ENCODE measurements at regions not wholly inside any gene's neighbourhood (a gene's known extent, or its start where the extent isn't known, plus 50 kb on each side); places are given as distances from the start of the nearest gene placed in this dataset.

DNA sequence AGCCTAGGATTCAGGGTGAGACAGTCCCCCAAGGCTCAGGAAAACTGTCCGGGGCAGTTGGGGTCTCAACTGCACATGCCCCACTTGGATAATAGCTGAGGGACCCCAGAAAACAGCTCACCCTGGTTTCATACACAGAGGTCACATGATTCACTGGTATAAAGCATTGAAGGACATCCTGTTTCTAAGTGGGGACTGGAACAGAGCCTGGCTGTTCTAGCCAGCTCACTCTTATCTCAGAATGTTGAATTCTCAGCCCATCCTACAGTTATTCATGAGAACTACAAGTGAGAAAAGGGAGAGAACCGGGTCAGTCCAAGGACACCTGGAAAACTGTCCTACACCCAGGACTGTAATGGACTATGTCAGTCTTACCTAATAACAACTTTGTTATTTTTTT, 170.9 kb downstream of the FGF1 start:
- DNase-seq (ENCODE audit: low spot score) = no peak
- Histone ChIP-seq H3K36me3 (no peaks in the 10 kb centered on the region), H3K4me1 (ENCODE audit: control insufficient read depth in 1 of 2, low read depth in 2 of 2) (no peaks in the 10 kb centered on the region), H3K27ac (no peak overlapping the region), H3K9me3 (peaks cover 3% of the 10 kb centered on the region), H3K4me3 (no peak overlapping the region), H3K27me3 (replicated peaks; ENCODE audit: insufficient read depth) (no peaks in the 10 kb centered on the region)
- TF ChIP-seq, protein P1, sequence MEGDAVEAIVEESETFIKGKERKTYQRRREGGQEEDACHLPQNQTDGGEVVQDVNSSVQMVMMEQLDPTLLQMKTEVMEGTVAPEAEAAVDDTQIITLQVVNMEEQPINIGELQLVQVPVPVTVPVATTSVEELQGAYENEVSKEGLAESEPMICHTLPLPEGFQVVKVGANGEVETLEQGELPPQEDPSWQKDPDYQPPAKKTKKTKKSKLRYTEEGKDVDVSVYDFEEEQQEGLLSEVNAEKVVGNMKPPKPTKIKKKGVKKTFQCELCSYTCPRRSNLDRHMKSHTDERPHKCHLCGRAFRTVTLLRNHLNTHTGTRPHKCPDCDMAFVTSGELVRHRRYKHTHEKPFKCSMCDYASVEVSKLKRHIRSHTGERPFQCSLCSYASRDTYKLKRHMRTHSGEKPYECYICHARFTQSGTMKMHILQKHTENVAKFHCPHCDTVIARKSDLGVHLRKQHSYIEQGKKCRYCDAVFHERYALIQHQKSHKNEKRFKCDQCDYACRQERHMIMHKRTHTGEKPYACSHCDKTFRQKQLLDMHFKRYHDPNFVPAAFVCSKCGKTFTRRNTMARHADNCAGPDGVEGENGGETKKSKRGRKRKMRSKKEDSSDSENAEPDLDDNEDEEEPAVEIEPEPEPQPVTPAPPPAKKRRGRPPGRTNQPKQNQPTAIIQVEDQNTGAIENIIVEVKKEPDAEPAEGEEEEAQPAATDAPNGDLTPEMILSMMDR (IDR thresholded peaks at IDR 0.05) = no peak
- no peak for ATAC-seq (ENCODE audit: insufficient number of reproducible peaks, low FRiP score, low read depth)

DNA sequence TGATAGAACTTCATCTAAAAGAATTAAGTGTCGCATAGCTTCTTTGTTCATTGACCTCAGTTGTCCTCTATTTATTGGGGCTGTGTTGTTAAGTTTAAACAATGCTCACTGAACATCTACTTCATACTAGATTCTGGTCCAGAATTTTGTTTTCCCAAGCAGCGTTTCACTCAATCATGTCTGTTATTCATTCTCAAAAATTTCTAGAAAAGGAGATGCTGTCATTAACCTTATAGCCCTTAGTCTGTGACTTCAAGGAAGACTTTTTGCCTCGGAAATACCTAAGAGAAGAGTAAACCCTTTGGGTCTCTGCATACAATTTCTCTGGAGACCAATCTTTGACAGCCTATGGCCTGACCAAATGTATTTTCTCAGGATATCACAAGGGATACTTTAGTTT, 171.7 kb downstream of the FGF1 start:
- Histone ChIP-seq H3K9me3 (peaks cover 3% of the 10 kb centered on the region), H3K4me3 (no peak overlapping the region), H3K27ac (no peak overlapping the region), H3K27me3 (replicated peaks; ENCODE audit: insufficient read depth) (no peaks in the 10 kb centered on the region), H3K36me3 (no peaks in the 10 kb centered on the region), H3K4me1 (ENCODE audit: control insufficient read depth in 1 of 2, low read depth in 2 of 2) (no peaks in the 10 kb centered on the region)
- TF ChIP-seq, protein P1 (IDR thresholded peaks at IDR 0.05) = no peak
- ATAC-seq (ENCODE audit: insufficient number of reproducible peaks, low FRiP score, low read depth) (no peak), DNase-seq (ENCODE audit: low spot score) (no peak)

DNA sequence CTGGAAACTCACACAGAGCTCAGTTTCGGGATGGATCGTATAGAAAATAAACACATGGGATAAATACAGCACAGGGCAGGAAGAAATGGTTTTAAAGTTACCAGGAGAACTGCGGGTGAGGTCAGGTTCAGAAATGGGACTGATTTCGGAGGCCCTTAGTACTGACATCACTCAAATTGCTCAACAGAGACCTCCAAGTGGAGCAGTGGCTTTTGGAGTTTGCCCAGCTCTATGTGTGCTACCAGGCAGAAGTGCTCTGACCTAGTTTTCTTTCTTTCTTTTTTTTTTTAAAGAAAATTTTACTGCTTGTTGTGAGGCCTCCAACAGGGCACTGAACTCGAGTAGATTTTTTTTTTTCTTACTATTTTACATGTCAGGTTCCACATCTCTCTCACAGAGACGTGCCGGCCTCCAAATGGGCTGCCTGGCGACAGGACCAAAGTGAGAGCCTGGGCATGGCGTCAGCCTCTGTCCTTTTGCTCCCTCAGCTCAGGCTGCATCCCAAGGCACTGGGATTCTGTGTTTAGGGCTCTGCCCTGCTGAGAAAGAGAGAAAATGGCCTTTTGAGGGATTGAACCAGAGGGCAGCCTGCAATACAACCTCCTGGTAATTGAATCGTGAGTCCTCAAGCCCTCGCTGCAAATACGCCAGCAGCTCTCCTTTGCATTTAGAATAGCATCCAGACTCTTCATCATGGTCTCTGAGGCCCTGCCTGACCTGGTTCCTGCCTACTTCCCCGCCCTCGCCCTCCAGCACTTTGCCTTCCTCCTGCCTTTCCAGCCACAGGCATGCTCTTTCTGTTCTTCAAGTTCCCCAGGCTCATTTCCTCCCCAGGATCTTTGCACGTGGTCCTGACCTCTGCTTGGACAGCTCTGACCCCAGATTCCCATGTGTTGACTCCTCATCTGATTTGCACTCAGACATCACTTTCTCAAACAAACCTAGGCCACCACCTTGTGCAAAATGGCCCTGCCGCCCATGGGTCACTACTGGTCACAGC, 173.5 kb downstream of the FGF1 start:
- H3K36me3 ChIP-seq = no peaks in the 10 kb centered on the region
- ATAC-seq (ENCODE audit: insufficient number of reproducible peaks, low FRiP score, low read depth) = no peak
- peaks cover 3% of the 10 kb centered on the region for H3K9me3 ChIP-seq
- no peak overlapping the region for H3K4me3 ChIP-seq
- H3K4me1 ChIP-seq (ENCODE audit: control insufficient read depth in 1 of 2, low read depth in 2 of 2) = peaks cover 3 to 14% of the 10 kb centered on the region in 2 donors
- no peak for DNase-seq (ENCODE audit: low spot score)
- TF ChIP-seq, protein P1 (IDR thresholded peaks at IDR 0.05) = no peak
- no peak overlapping the region for H3K27ac ChIP-seq
- no peaks in the 10 kb centered on the region for H3K27me3 ChIP-seq (replicated peaks; ENCODE audit: insufficient read depth)

DNA sequence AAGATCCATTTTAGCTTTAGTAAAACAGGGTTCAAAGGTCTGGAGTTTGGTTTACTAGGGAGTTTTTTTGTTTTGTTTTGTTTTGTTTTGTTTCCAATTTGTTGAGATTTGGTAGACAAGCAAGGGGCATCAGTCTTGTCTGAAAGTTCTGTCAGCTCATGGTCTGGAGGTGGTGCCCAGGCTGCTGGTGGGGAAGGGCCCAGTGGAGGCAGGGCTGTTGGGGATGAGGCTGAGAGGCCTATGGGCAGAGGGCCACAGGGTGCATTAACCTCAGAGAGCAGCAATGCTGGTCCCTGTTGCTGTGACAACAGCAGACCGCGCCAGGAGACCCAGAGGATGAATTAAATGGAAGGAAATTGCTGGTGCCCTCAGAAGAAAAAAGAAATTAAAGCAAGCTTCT, 174.5 kb downstream of the FGF1 start:
- Histone ChIP-seq H3K4me1 (ENCODE audit: control insufficient read depth in 1 of 2, low read depth in 2 of 2) (peaks cover 3 to 14% of the 10 kb centered on the region in 2 donors), H3K27me3 (replicated peaks; ENCODE audit: insufficient read depth) (no peaks in the 10 kb centered on the region), H3K36me3 (no peaks in the 10 kb centered on the region), H3K4me3 (no peak overlapping the region), H3K27ac (no peak overlapping the region), H3K9me3 (no peaks in the 10 kb centered on the region)
- DNase-seq (ENCODE audit: low spot score) (no peak), ATAC-seq (ENCODE audit: insufficient number of reproducible peaks, low FRiP score, low read depth) (no peak)
- TF ChIP-seq, protein P1 (IDR thresholded peaks at IDR 0.05) = no peak

DNA sequence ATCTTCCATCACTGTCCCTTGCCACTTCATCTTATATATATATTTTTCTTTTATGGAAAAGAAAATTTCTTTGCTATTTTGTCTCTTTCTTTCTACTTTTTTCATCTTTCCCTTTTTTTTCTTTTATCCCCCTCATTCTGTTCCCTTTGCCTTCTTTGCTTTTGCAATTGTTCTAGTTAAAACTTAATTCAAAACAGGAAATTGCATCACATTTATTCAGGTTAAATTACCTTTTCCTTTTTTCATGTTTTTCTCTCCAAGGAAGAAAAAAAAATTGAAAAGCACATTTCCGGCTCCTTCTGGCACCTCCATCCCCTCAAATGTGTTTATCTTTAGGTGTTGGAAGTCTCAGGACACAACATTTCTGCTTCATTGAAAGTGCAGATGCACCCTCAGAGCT, 176.9 kb downstream of the FGF1 start:
- no peak for DNase-seq (ENCODE audit: low spot score)
- TF ChIP-seq, protein P1 (IDR thresholded peaks at IDR 0.05) = no peak
- H3K4me1 ChIP-seq (ENCODE audit: control insufficient read depth in 1 of 2, low read depth in 2 of 2) = peaks cover 3 to 14% of the 10 kb centered on the region in 2 donors
- no peaks in the 10 kb centered on the region for H3K36me3 ChIP-seq
- no peaks in the 10 kb centered on the region for H3K9me3 ChIP-seq
- H3K27ac ChIP-seq = no peak overlapping the region
- no peaks in the 10 kb centered on the region for H3K27me3 ChIP-seq (replicated peaks; ENCODE audit: insufficient read depth)
- H3K4me3 ChIP-seq = no peak overlapping the region
- no peak for ATAC-seq (ENCODE audit: insufficient number of reproducible peaks, low FRiP score, low read depth)
